ENCODE measurements at regions not wholly inside any gene's neighbourhood (a gene's known extent, or its start where the extent isn't known, plus 50 kb on each side); places are given as distances from the start of the nearest gene placed in this dataset.

- DNase-seq (ENCODE audit: low read depth, low spot score), result no peak
- TF ChIP-seq CTCF (IDR thresholded peaks at IDR 0.05; ENCODE audit: insufficient read depth, low read length, missing control alignments), result no peak
- no peak overlapping the region for H3K4me3 ChIP-seq (ENCODE audit: low read depth, low read length)
- POLR2A ChIA-PET, result no interaction called here
- CTCF ChIA-PET, result no interaction called here
Observed at GRCh38 chr3:26438981-26439884, 183.3 kb upstream of the LRRC3B start.

- ChIA-PET CTCF (no interaction called here), POLR2A (no interaction called here)
- H3K4me3 ChIP-seq (ENCODE audit: low read depth, low read length), result no peak overlapping the region
- DNase-seq (ENCODE audit: low read depth, low spot score), result no peak
- no peak for TF ChIP-seq CTCF (IDR thresholded peaks at IDR 0.05; ENCODE audit: insufficient read depth, low read length, missing control alignments)
Observed at GRCh38 chr3:26449996-26450395, 172.6 kb upstream of the LRRC3B start.

- DNase-seq (ENCODE audit: low read depth, low spot score), result no peak
- no peak overlapping the region for H3K4me3 ChIP-seq (ENCODE audit: low read depth, low read length)
- POLR2A ChIA-PET, result no interaction called here
- CTCF ChIA-PET, result no interaction called here
- TF ChIP-seq CTCF (IDR thresholded peaks at IDR 0.05; ENCODE audit: insufficient read depth, low read length, missing control alignments), result no peak
Observed at GRCh38 chr3:26452363-26452762, 170.2 kb upstream of the LRRC3B start.

- ChIA-PET CTCF (no interaction called here), POLR2A (no interaction called here)
- TF ChIP-seq CTCF (IDR thresholded peaks at IDR 0.05; ENCODE audit: insufficient read depth, low read length, missing control alignments), result no peak
- DNase-seq (ENCODE audit: low read depth, low spot score), result no peak
- no peak overlapping the region for H3K4me3 ChIP-seq (ENCODE audit: low read depth, low read length)
Observed at GRCh38 chr3:26460985-26461384, 161.6 kb upstream of the LRRC3B start.

- CTCF ChIA-PET, result no interaction called here
- POLR2A ChIA-PET, result no interaction called here
- no peak for DNase-seq (ENCODE audit: low read depth, low spot score)
- TF ChIP-seq CTCF (IDR thresholded peaks at IDR 0.05; ENCODE audit: insufficient read depth, low read length, missing control alignments), result no peak
- H3K4me3 ChIP-seq (ENCODE audit: low read depth, low read length), result no peak overlapping the region
Observed at GRCh38 chr3:26472345-26472744, 150.2 kb upstream of the LRRC3B start.

- ChIA-PET POLR2A (no interaction called here), CTCF (no interaction called here)
- DNase-seq (ENCODE audit: low read depth, low spot score), result no peak
- TF ChIP-seq CTCF (IDR thresholded peaks at IDR 0.05; ENCODE audit: insufficient read depth, low read length, missing control alignments), result no peak
- H3K4me3 ChIP-seq (ENCODE audit: low read depth, low read length), result no peak overlapping the region
Observed at GRCh38 chr3:26474706-26475105, 147.9 kb upstream of the LRRC3B start.
